HUDEP-2 (cell line): ENCODE measurements at regions not wholly inside any gene's neighbourhood (a gene's known extent, or its start where the extent isn't known, plus 50 kb on each side); places are given as distances from the start of the nearest gene placed in this dataset.

Experiments used
- DNase-seq, 76 experiments: peaks; one replicate each; lab custom pipeline; 2025; ENCODE audit not compliant: unreplicated experiment in 76 of 76; lab: John Stamatoyannopoulos, UW

DNA sequence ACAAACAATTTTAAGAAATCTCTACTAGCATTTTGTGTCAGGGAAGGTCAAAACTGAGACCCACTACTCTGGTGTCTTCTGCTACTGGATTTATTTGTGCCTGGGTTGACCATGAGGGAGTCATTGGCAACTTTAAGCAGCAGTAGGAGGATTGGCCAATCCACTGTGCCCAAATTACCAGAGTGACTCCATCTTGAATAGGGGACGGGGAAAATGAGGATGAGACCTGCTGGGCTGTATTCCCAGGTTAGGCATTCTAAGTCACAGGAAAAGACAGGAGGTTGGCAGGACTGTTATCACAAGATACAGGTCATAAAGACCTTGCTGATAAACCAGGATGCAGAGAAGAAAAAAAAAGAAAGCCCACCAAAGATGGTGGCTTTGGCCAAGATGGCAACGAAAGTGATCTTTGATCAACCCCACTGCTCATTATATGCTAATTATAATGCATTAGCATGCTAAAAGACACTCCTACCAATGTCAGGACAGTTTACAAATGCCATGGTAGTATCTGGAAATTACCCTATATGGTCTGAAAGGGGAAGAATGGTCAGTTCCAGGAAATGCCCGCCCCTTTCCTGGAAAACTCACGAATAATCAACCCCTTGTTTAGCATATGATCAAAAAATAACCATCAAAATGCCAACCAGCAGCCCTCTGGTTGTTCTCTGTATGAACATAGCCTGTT is 200.9 kb downstream of the LTN1 start:
- DNase-seq, result peak in 1 of 76 experiments; percentile 11

DNA sequence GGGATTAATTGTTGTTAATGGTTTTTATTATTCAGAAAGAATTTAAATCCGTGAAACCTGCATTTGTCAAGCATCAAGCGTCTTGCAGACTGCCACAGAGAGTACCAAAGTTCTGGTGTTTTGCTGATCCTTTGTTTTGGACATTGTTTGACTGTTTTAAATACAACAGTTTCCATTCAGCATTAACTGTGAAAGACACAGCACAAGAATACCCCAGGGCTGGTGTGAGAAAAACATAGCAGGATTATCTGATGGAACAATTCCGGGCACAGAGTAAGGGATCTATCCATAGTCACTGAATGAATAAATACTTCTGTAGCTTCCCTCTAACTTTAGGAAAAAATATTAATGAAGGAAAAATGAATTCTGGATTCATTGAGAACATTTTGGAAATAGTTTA is 202.3 kb downstream of the LTN1 start:
- DNase-seq, result no peak

DNA sequence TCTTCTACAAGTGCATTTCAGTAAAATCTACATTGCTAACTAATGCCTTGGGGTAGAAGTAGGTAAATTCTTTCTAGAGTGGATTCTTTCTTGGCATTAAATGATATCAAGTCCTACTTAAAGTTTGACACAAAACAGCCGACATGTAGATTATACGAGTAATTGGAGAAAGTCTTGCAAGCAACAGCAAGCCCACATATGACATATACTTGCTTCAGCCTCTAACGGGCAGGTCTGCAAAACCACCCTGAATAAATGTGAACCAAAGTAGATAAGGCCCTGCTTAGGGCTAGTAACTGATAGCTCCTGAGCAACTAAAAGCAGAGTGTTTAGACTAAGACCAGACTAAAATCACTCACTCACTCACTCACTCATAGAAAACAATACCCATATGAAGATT is 203.2 kb downstream of the LTN1 start:
- peak in 43 of 76 experiments; percentile 4 to 74 (median 27) for DNase-seq

DNA sequence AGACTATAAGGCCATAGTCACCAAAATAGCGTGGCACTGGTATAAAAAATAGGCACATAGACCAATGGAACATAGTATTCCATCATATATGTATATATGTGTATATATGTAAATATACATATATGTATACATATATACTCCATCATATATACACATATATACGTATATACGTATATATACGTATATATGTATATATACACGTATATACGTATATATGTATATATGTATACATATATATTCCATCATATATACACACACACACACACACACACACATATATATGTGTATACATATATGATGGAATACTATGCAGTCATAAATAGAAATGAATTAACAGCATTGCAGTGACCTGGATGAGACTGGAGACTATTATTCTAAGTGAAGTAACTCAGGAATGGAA is 204.6 kb downstream of the LTN1 start:
- DNase-seq, result no peak

DNA sequence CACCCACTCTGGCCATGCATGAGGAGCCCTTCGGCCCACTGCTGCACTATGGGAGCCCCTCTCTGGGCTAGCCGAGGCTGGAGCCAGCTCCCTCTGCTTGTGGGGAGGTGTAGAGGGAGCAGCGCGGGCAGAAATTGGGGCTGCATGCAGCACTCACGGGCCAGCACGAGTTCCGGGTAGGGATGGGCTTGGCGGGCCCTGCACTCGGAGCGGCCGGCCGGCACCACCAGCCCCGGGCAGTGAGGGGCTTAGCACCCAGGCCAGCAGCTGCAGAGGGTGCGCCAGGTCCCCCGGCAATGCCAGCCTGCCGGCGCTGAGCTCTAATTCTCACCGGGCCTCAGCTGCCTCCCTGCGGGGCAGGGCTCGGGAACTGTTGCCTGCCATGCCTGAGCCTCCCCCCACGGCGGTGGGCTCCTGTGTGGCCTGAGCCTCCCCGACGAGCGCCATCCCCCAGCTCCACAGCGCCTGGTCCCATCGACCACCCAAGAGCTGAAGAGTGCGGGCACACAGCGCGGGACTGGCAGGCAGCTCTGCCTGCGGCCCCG is 209.0 kb downstream of the LTN1 start:
- DNase-seq, result no peak

DNA sequence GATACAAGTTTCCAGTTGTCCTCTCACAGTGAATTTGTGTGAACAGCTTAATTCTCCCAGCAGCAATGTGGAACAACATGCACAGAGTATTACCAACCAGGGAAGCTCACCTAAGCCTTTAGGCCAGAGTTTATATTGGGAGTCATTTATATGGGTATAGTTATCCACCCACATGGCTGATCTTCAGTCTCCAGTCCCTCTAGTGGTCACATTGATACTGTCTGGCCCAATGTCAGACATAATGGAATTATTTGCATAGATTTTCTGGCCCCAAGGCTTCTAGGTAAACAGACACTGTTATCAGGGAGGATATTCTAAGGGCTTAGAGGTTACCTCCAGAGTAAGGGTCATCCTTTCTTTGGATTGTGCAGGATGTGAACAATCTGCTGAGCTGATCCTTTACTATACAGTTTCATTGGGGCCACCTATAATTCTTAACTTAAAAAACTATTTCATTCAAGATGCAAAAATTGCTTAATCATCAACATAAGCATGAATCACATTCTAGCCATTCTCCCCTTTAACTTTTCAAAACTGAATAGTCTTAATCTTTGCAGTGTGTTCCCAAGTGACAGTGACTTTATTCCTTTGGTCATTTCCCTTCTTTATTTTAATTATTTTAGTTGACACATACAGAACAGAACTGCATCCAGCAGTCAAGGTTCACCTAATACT is 210.9 kb downstream of the LTN1 start:
- peak in 23 of 76 experiments; percentile 2 to 42 (median 30) for DNase-seq

DNA sequence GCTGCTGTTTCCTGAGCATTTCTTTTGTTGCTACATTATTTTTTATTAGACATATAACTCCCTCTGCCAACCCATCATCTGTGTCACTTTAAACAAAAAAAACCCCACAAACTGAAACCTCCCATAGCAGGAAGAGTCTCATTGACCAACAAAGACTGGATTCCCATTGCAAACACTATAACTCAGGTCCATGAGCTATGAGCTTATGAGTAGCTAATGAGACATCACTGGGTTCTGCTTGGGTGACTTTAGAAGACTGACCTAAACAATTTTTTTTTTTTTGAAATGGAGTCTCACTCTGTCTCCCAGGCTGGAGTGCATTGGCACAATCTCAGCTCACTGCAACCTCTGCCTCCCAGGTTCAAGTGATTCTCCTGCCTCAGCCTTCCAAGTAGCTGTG is 212.8 kb downstream of the LTN1 start:
- DNase-seq, result no peak

DNA sequence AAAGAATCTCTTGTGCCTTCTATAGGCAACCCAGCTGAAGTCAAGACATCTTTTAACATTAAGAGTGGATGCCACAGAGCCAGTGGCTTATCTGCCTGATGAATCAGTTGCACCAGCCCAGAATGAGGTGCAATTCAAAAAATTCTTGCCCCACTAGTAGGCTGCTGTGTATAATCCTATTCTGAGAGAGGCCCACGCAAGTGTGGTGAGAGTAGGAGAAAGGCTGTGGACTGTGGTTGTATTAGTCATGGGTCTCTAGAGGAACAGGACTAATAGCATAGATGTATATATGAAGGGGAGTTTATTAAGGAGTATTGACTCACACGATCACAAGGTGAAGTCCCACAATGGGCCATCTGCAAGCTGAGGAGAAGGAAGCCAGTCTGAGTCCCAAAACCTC is 216.4 kb downstream of the LTN1 start:
- DNase-seq, result no peak

DNA sequence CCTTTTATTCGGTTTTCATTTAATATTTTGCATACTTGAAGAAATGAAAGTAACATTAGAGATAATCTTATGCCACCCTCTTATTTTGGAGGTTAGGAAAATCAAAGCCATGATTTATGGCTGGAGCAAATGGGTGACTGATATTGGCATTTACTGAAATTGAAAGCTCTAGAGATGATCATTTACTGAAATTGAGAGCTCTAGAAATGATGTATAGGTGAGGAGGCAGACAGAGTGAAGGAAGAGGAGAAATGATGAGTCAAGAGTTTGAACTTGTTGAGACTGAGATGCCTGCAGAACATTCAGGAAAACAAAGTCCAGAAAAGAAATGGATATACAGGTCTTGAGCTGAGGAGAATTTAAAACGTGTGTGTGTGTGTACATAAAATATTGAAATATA is 217.6 kb downstream of the LTN1 start:
- no peak for DNase-seq

DNA sequence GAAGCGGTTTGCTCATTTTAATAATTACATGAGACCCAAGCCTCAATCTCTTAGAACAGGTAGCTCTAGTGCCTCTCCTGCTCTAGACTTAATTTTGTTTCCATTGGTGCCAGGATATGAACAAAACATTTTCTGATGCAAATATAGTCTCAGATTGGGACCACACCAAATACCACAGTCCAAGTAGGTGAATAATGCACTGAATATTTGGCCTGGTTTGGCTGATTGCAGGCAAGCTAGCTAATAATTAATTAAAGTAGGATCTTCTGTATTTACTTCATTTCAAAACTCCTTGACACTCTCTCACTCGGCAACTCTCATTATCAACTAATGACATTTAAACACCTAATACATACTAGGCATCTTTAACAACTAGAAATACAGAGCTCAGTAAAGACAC is 219.6 kb downstream of the LTN1 start:
- no peak for DNase-seq

DNA sequence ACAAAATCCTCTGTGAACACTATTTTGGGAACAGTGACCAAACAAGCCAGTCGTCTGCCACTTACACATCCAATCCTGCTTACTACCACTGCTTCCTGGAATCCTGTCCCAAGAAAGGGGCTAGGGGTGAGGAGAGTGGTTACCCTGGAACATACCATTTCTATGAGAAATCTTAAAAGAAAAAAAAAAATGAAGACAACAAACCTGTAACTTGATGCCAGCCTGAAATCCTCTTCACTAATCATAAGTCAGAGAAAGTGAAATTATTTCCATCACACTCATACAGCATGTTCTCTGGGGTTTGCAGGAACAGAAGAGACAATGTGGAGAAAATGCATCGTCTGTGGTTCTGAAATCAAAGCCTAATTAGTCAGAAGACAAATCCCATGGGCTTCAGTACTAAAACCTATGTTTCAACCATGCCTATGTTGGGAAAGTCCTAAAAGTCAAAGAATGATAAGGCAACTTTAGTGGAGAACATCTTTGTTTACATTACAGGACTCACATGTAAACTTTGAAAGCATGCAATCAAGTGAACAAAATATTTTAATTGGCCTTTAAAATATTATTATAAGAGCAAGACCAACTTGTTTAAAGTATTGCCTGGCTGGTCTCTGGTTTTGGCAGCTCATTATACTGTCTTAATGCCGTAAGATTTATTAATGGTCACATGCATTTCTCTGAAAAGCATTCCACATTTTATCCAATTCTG is 220.7 kb downstream of the LTN1 start:
- no peak for DNase-seq

DNA sequence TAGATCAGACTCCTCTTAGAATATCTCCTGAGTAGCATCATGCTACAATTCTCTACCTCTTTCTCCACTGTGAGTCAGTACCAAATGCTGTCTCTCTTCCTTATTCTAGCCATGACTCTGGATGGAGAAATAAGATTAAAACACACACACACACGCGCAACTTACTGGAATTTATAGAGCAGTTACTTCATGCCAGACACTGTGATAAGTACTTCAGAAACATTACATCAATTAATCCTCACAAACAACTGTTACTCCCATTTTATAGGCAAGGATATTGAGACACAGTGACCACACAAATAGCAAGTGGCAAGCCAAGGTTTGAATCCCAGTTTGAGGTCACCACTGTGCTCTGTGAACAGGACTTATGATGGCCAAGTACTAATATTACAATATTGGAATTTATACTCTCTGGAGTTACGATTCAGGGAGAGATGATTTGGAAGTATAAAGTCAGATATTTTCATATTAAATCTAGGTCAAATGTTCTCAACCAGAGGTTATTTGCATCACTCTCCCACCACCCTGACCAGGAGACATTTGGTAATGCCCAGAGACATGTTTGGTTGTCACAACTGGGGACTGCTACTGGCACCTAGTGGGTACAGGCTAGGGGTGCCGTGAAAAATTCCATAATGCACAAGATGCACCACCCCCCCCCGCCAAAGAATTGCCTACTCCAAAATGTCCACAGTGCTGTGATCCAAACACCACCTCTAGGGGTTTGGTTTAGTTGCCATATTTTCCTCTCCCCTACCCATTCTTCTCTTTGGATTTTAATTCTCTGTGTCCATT is 221.6 kb downstream of the LTN1 start:
- DNase-seq, result no peak

DNA sequence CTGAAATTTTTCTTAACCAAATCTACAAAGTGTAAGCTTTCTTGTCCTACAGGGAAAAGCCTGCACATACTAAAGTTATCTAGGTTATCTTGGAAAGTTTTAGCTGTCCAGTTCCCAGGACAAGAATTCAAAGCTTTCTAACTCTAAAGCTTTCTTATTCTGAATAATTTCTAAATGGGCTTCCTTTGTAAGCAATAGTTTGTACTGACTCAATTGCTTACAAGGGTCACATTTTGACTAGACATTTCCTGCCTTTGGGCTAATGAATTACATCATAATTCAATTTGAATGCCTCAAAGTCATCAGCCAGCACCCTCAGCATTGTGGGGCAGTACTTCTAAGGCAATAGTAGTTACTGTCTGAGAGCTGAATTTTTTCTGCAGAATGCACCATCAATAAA is 223.0 kb downstream of the LTN1 start:
- no peak for DNase-seq

DNA sequence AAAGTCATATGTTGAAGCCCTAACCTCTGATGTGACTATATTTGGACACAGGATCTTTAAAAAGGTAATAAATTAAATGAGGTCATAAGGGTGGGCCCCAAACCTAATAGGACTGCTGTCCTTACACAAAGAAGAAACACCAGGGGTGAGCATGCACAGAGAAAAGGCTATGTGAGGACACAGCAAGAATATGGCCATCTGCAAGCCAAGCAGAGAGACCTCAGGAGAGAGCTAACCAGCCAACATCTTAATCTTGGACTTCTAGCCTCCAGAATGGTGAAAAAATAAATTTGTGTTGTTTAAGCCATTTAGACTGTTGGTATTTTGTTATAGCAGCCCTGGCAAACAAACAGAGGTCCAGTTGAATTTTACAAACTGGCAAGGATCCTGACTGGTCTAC is 223.9 kb downstream of the LTN1 start:
- no peak for DNase-seq

DNA sequence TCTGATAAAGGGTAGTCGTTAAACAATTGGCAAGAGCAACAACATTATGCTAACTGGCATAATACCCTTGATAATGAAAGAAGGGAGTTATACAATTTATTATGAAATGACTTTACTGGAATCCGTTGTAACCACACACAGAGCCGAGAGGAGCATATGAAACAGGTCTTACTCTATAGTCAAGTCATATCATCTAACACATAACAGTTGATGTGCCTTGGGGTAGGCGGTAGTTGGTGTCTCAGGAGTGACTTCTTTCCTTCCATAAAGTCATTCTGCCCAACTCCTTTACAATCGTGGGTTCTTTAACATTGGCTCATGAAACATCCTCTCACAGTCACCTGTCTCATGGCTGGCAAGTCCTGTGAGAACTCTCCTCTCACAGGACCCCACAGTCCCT is 225.2 kb downstream of the LTN1 start:
- DNase-seq, result no peak

DNA sequence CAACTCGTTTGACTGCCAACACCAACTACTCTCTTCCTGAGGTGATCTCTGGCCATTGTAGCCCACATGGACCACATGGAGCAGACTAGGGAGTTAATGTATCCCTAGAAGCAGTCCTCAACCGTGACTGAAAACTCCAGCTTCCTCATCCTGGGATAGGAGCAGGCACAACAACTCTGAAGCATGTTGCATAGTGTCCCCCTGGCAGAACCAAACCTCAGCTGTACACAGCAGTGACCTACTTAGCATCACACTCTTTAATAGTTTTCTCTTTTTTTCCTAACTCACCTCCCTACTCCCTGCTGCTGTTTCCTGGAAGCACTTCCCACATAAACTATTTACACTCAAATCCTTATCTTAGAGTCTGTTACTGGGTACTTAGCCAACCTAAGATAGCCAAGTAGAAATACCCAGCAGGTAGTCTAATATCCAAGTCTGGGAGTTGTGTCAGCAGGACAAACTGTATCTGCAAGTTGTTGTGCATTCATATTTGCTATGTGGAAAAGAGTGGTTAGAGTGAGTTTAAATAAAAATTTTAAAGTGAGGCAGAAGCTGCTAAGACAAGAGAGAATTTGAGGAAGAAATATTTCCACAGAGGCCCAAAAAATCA is 228.8 kb downstream of the LTN1 start:
- no peak for DNase-seq

DNA sequence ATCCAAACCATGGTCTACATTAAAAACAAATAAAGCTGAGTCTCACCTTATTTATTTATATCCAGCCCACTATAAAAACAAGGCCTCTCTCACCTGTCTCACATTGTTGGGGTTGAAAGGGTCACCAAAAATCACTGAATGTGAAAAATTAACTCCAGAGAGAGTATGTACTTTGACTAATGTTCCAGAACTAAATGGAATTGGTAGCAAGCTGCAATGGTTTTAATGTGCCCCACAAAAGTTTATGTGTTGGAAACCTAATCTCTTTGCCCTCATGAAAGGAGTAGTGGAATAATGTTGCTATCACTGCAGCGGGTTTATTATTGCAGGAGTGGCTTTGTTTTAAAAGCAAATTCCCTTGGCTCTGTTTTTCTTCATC is 230.3 kb downstream of the LTN1 start:
- DNase-seq, result no peak

DNA sequence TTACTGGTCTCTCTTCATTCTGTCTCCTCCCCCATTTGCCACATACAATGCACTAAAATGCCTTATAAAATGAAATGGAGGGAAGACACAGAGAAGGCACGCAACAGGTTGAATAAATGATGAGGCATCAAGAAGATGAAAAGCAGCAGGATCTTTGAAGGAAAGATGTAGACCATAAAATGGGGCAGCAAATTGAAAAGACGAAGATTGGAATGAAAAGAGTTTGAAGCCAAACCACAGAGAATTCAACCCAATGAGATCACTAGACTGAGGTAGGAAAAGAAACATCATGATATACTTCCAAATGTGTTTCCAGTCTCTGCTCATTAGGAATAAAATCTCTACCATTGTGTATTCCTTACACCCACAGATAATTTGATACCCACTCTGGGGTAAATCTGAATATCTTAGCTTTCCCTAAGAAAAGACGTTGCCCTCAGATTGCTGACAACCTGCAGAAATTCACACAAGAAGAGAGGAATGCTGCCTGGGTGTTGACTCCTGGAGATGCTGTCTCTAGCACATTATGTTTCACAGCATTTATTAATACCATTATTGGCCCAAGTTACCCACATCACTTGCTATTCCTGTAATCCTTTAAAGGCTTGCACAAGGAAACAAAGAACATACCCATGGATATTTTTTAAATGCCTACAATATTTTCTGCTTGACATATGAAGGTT is 230.9 kb downstream of the LTN1 start:
- DNase-seq, result no peak

DNA sequence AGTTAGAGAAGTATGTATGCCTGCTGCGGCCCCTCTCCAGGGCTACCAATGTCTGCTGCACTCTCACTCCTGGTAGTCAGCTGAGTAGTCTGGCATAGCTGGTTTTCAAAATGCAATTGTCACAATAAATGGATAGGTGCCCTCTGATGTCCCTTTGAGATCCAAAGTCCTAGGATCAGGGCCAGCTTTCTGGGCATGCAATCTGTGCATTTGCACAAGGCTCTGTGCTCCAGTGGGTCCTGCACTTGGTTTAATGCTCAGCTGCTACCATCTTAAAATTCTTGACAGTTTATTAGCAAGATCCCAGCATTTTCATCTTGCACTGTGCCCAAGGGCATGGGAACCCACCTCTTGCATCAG is 233.8 kb downstream of the LTN1 start:
- DNase-seq, result no peak
